ENCODE measurements at regions not wholly inside any gene's neighbourhood (a gene's known extent, or its start where the extent isn't known, plus 50 kb on each side); places are given as distances from the start of the nearest gene placed in this dataset.

GRCh38 chr5:158079097-158079496 lies 220.2 kb upstream of the CLINT1 start:
- TF ChIP-seq CTCF (IDR thresholded peaks at IDR 0.05; ENCODE audit: insufficient read depth, low read length, poor library complexity, severe bottlenecking) = no peak
- no peaks in the 10 kb centered on the region for H3K27me3 ChIP-seq (ENCODE audit: control insufficient read depth, insufficient read depth, low read length)
- DNase-seq (ENCODE audit: low read depth) = no peak
- H3K4me3 ChIP-seq (ENCODE audit: low read depth, low read length) = no peak overlapping the region
- no peaks in the 10 kb centered on the region for H3K36me3 ChIP-seq (ENCODE audit: control insufficient read depth, insufficient read depth, low read length)

- TF ChIP-seq CTCF (IDR thresholded peaks at IDR 0.05; ENCODE audit: insufficient read depth, low read length, poor library complexity, severe bottlenecking) = peak; percentile 88
- Histone ChIP-seq H3K36me3 (ENCODE audit: control insufficient read depth, insufficient read depth, low read length) (no peaks in the 10 kb centered on the region), H3K27me3 (ENCODE audit: control insufficient read depth, insufficient read depth, low read length) (no peaks in the 10 kb centered on the region), H3K4me3 (ENCODE audit: low read depth, low read length) (no peak overlapping the region)
- peak; percentile 21 for DNase-seq (ENCODE audit: low read depth)
These were observed 216.2 kb upstream of the CLINT1 start for GRCh38 chr5:158074992-158075769.

- TF ChIP-seq CTCF (IDR thresholded peaks at IDR 0.05; ENCODE audit: insufficient read depth, low read length, poor library complexity, severe bottlenecking) = no peak
- H3K27me3 ChIP-seq (ENCODE audit: control insufficient read depth, insufficient read depth, low read length) = no peaks in the 10 kb centered on the region
- DNase-seq (ENCODE audit: low read depth) = no peak
- H3K36me3 ChIP-seq (ENCODE audit: control insufficient read depth, insufficient read depth, low read length) = no peaks in the 10 kb centered on the region
- H3K4me3 ChIP-seq (ENCODE audit: low read depth, low read length) = no peak overlapping the region
These were observed 215.6 kb upstream of the CLINT1 start for GRCh38 chr5:158074597-158074991.

- no peak for TF ChIP-seq CTCF (IDR thresholded peaks at IDR 0.05; ENCODE audit: insufficient read depth, low read length, poor library complexity, severe bottlenecking)
- H3K4me3 ChIP-seq (ENCODE audit: low read depth, low read length) = no peak overlapping the region
- no peak for DNase-seq (ENCODE audit: low read depth)
- no peaks in the 10 kb centered on the region for H3K27me3 ChIP-seq (ENCODE audit: control insufficient read depth, insufficient read depth, low read length)
- no peaks in the 10 kb centered on the region for H3K36me3 ChIP-seq (ENCODE audit: control insufficient read depth, insufficient read depth, low read length)
These were observed 211.9 kb upstream of the CLINT1 start for GRCh38 chr5:158070859-158071258.

GRCh38 chr5:158069838-158070237 lies 210.9 kb upstream of the CLINT1 start:
- no peak for TF ChIP-seq CTCF (IDR thresholded peaks at IDR 0.05; ENCODE audit: insufficient read depth, low read length, poor library complexity, severe bottlenecking)
- Histone ChIP-seq H3K27me3 (ENCODE audit: control insufficient read depth, insufficient read depth, low read length) (no peaks in the 10 kb centered on the region), H3K4me3 (ENCODE audit: low read depth, low read length) (no peak overlapping the region), H3K36me3 (ENCODE audit: control insufficient read depth, insufficient read depth, low read length) (no peaks in the 10 kb centered on the region)
- no peak for DNase-seq (ENCODE audit: low read depth)

- Histone ChIP-seq H3K27me3 (ENCODE audit: control insufficient read depth, insufficient read depth, low read length) (no peaks in the 10 kb centered on the region), H3K4me3 (ENCODE audit: low read depth, low read length) (no peak overlapping the region), H3K36me3 (ENCODE audit: control insufficient read depth, insufficient read depth, low read length) (no peaks in the 10 kb centered on the region)
- DNase-seq (ENCODE audit: low read depth) = no peak
- no peak for TF ChIP-seq CTCF (IDR thresholded peaks at IDR 0.05; ENCODE audit: insufficient read depth, low read length, poor library complexity, severe bottlenecking)
These were observed 210.0 kb upstream of the CLINT1 start for GRCh38 chr5:158068964-158069363.
